Fibroblast of lung (primary cell): ENCODE measurements at regions not wholly inside any gene's neighbourhood (a gene's known extent, or its start where the extent isn't known, plus 50 kb on each side); places are given as distances from the start of the nearest gene placed in this dataset.

ENCODE experiments used
- DNase-seq, 2 donors: peaks; one replicate each; pipeline versions ENCODE4 v3.0.0 to v3.0.0-alpha.2; 2010; ENCODE audit warnings: low read depth in 2 of 2
- H2AFZ ChIP-seq: 2 replicates; pipeline ENCODE4 v1.5.1; 2012; ENCODE audit warnings: low read length, control low read depth, inconsistent platforms
- H3K27ac ChIP-seq: 2 replicates; pipeline ENCODE4 v1.5.1; 2011; ENCODE audit warnings: low read length, control low read depth; ENCODE audit not compliant: insufficient read depth
- H3K27me3 ChIP-seq: 2 replicates; pipeline ENCODE4 v1.5.1; 2011; ENCODE audit warnings: mild to moderate bottlenecking, low read length; ENCODE audit not compliant: control insufficient read depth, insufficient read depth
- H3K36me3 ChIP-seq: 2 replicates; pipeline ENCODE4 v1.5.1; 2011; ENCODE audit warnings: low read length; ENCODE audit not compliant: control insufficient read depth, insufficient read depth
- H3K4me1 ChIP-seq: 2 replicates; pipeline ENCODE4 v1.5.1; 2011; ENCODE audit warnings: low read length; ENCODE audit not compliant: control insufficient read depth, insufficient read depth; ENCODE audit errors: extremely low read depth
- H3K4me2 ChIP-seq: 2 replicates; pipeline ENCODE4 v1.5.1; 2011; ENCODE audit warnings: low read length, control low read depth; ENCODE audit not compliant: insufficient read depth; ENCODE audit errors: extremely low read depth
- H3K4me3 ChIP-seq, 4 experiments: fragments of 200-600 bp in 1 of 4; sonication (generic) in 1 of 4; replicated peaks in 1 of 4; 2 replicates each; pipeline ENCODE4 v1.5.1; 2011 to 2016; ENCODE audit warnings: low read length in 4 of 4, low read depth in 3 of 4, mild to moderate bottlenecking in 3 of 4, control low read depth in 2 of 4, inconsistent platforms in 1 of 4, mixed read lengths in 1 of 4; ENCODE audit not compliant: insufficient read depth in 1 of 4; ENCODE audit errors: control extremely low read depth in 1 of 4
- H3K79me2 ChIP-seq: 2 replicates; pipeline ENCODE4 v1.5.1; 2012; ENCODE audit warnings: mild to moderate bottlenecking, low read length, inconsistent platforms; ENCODE audit not compliant: control insufficient read depth, insufficient read depth
- H3K9ac ChIP-seq: 2 replicates; pipeline ENCODE4 v1.5.1; 2011; ENCODE audit warnings: mild to moderate bottlenecking, low read length, control low read depth; ENCODE audit not compliant: insufficient read depth
- H3K9me3 ChIP-seq: 2 replicates; pipeline ENCODE4 v1.5.1; 2012; ENCODE audit warnings: low read depth, low read length; ENCODE audit not compliant: control insufficient read depth, insufficient read depth
- H4K20me1 ChIP-seq: 2 replicates; pipeline ENCODE4 v1.5.1; 2011; ENCODE audit warnings: low read length; ENCODE audit not compliant: control insufficient read depth, insufficient read depth; ENCODE audit errors: extremely low read depth
- EZH2 ChIP-seq: IDR thresholded peaks from 2 replicates; pipeline ENCODE4 v1.5.1; 2012; ENCODE audit warnings: low read length, control low read depth, mild to moderate bottlenecking; ENCODE audit errors: missing control alignments
- TF ChIP-seq, protein P1 (sequence below), 2 donors: IDR thresholded peaks in 1 of 2; conservative IDR thresholded peaks in 1 of 2; 1 replicate in 1 of 2; 2 replicates in 1 of 2; pipeline ENCODE4 v1.5.1; 2011 to 2012; ENCODE audit warnings: low read length in 2 of 2, control low read depth in 1 of 2, inconsistent platforms in 1 of 2, low read depth in 1 of 2, mild to moderate bottlenecking in 1 of 2

DNA sequence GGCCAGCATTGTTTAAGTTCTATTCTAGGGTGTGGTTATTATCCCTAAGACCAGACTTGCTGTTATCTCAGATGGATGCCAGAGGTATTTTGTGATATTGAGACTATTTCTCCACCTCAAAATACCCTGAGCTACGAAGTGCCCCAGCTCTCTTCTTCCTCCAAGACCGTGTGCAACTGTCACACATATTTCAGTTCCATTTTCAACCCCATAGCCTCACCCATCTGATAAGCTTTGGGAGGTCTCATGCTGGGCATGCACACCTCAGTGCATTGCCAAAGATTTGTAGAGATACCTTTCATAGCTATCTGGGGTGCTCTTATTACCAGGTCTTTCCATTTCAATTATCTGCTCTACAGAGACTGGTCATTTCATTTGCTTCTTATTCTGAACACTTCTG lies 815.8 kb upstream of the EYS start:
- Histone ChIP-seq H3K27ac (no peak overlapping the region), H3K79me2 (no peaks in the 10 kb centered on the region), H4K20me1 (no peaks in the 10 kb centered on the region), H3K4me2 (no peak overlapping the region), H3K36me3 (no peaks in the 10 kb centered on the region), H3K4me3 (no peak overlapping the region), H3K27me3 (no peaks in the 10 kb centered on the region), H3K4me1 (no peaks in the 10 kb centered on the region), H3K9ac (no peak overlapping the region), H2AFZ (no peak overlapping the region), H3K9me3 (no peaks in the 10 kb centered on the region)
- TF ChIP-seq, protein P1, sequence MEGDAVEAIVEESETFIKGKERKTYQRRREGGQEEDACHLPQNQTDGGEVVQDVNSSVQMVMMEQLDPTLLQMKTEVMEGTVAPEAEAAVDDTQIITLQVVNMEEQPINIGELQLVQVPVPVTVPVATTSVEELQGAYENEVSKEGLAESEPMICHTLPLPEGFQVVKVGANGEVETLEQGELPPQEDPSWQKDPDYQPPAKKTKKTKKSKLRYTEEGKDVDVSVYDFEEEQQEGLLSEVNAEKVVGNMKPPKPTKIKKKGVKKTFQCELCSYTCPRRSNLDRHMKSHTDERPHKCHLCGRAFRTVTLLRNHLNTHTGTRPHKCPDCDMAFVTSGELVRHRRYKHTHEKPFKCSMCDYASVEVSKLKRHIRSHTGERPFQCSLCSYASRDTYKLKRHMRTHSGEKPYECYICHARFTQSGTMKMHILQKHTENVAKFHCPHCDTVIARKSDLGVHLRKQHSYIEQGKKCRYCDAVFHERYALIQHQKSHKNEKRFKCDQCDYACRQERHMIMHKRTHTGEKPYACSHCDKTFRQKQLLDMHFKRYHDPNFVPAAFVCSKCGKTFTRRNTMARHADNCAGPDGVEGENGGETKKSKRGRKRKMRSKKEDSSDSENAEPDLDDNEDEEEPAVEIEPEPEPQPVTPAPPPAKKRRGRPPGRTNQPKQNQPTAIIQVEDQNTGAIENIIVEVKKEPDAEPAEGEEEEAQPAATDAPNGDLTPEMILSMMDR (conservative IDR thresholded peaks at IDR 0.05 in 1 of 2, IDR thresholded peaks at IDR 0.05 in 1 of 2; ENCODE audit: low read depth in 1 of 2, low read length in 2 of 2): no peak
- no peak for TF ChIP-seq EZH2
- DNase-seq: no peak

DNA sequence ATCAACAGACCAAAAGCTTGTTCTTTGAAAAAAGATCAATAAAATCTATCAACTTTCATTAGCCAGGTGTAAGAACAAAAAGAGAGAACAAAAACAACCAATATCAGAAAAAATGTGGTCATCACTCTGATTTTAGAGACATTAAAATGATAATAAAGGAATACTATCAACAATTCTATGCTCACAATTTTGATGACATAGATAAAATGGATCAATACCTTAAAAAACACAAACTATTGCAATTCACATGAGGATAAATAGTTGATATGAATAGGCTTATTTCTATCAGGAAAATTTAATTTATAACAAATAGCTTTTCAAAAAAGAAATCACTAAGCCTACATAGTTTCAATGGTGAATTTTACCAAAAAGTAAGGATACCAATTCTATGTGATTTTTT lies 809.4 kb upstream of the EYS start:
- Histone ChIP-seq H3K4me3 (no peak overlapping the region), H3K79me2 (no peaks in the 10 kb centered on the region), H3K9ac (no peak overlapping the region), H3K27me3 (no peaks in the 10 kb centered on the region), H3K9me3 (no peaks in the 10 kb centered on the region), H3K4me1 (no peaks in the 10 kb centered on the region), H3K27ac (no peak overlapping the region), H3K36me3 (no peaks in the 10 kb centered on the region), H3K4me2 (no peak overlapping the region), H2AFZ (no peak overlapping the region), H4K20me1 (no peaks in the 10 kb centered on the region)
- DNase-seq: no peak
- TF ChIP-seq, protein P1 (conservative IDR thresholded peaks at IDR 0.05 in 1 of 2, IDR thresholded peaks at IDR 0.05 in 1 of 2; ENCODE audit: low read depth in 1 of 2, low read length in 2 of 2): no peak

DNA sequence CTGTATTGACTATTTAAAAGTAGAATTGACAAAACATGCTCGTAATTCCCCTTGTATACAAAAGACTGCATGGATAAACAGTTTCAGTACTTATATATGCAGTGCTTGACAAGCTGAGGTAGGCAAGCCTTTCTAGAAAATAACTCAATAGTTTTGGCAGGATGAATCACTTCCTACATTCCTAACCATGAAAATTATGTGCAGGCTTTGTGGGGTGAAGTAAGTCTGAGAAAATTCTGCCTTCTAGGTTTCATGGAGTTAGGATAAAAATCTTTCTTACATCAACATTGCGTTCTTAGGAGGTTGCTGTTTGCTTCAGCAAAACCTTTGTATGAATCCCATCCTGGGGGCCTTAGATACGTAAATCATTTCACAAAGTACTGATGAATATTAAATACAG lies 801.4 kb upstream of the EYS start:
- no peak overlapping the region for H2AFZ ChIP-seq
- H3K36me3 ChIP-seq: no peaks in the 10 kb centered on the region
- no peak for TF ChIP-seq EZH2
- TF ChIP-seq, protein P1 (conservative IDR thresholded peaks at IDR 0.05 in 1 of 2, IDR thresholded peaks at IDR 0.05 in 1 of 2; ENCODE audit: low read depth in 1 of 2, low read length in 2 of 2): no peak
- H3K79me2 ChIP-seq: no peaks in the 10 kb centered on the region
- no peaks in the 10 kb centered on the region for H4K20me1 ChIP-seq
- DNase-seq: peak; percentile 60 to 68
- H3K9me3 ChIP-seq: no peaks in the 10 kb centered on the region
- no peaks in the 10 kb centered on the region for H3K4me1 ChIP-seq
- no peak overlapping the region for H3K4me2 ChIP-seq
- H3K27me3 ChIP-seq: no peaks in the 10 kb centered on the region
- no peak overlapping the region for H3K27ac ChIP-seq
- H3K4me3 ChIP-seq: no peak overlapping the region
- no peak overlapping the region for H3K9ac ChIP-seq
